ENCODE measurements at regions not wholly inside any gene's neighbourhood (a gene's known extent, or its start where the extent isn't known, plus 50 kb on each side); places are given as distances from the start of the nearest gene placed in this dataset.

- TF ChIP-seq CTCF (conservative IDR thresholded peaks at IDR 0.05), result no peak
- no peak overlapping the region for H3K27ac ChIP-seq
Measured at GRCh38 chr18:57915865-57916582, 112.9 kb upstream of the ATP8B1 start.

- TF ChIP-seq CTCF (conservative IDR thresholded peaks at IDR 0.05), result no peak
- H3K27ac ChIP-seq, result no peak overlapping the region
Measured at GRCh38 chr18:57915248-57915647, 112.1 kb upstream of the ATP8B1 start.

- TF ChIP-seq CTCF (conservative IDR thresholded peaks at IDR 0.05), result no peak
Measured at GRCh38 chr18:57913686-57914085, 110.6 kb upstream of the ATP8B1 start.

GRCh38 chr18:57910817-57911216 is 107.7 kb upstream of the ATP8B1 start:
- TF ChIP-seq CTCF (conservative IDR thresholded peaks at IDR 0.05), result peak; percentile 22; the same call in 1 of the 2 replicates
- no peak overlapping the region for H3K27ac ChIP-seq

More at GRCh38 chr18:57913686-57914085, 110.6 kb upstream of the ATP8B1 start:
- no peak overlapping the region for H3K27ac ChIP-seq

DNA sequence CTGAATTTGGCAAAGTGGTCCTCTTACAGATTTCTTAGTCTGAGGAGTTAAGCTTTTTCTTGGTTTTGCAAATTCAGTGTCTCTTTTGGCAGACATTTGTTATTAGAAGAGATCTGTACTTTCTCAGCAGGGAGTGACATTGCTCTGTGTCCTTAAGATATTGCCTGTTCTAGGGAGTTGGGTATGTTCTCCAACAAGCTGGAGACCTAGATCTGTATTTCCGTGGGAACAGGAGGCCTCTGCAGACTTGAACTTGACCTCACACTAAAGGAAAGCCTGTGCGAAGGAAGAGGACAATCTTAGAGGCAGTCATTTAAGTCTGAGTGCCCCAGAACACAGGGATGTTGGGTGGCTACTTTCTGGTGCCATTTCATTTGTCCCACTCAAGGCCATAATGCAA is 107.0 kb upstream of the ATP8B1 start:
- no peak overlapping the region for H3K27ac ChIP-seq
- no peak for TF ChIP-seq CTCF (conservative IDR thresholded peaks at IDR 0.05)

DNA sequence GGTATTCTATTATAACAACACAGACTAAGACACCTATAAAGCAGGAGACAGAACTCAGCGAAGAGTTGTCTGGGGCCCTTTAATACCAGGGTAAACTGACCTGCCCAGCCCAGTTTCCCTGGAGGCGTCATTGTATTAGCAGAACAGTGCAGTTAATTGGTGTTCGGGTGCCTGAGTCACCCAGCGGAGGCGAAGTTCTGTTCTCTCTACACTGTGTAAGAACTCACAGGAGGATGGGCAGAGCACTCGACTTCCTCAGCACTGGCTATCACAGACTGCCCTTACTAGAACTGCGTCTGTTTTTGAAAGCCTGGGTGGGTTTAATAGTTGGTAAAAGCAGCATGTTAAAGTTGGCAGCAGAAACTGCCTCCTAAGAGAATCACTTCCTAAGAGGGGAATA is 106.5 kb upstream of the ATP8B1 start:
- H3K27ac ChIP-seq, result no peak overlapping the region
- TF ChIP-seq CTCF (conservative IDR thresholded peaks at IDR 0.05), result no peak

- TF ChIP-seq CTCF (conservative IDR thresholded peaks at IDR 0.05), result no peak
- no peak overlapping the region for H3K27ac ChIP-seq
Measured at GRCh38 chr18:57908092-57908491, 105.0 kb upstream of the ATP8B1 start.

Measured in VCaP (cell line).